Erythroblast (primary cell): ENCODE measurements at regions not wholly inside any gene's neighbourhood (a gene's known extent, or its start where the extent isn't known, plus 50 kb on each side); places are given as distances from the start of the nearest gene placed in this dataset.

Experiments used
- GATA1 ChIP-seq: IDR thresholded peaks from 2 replicates; pipeline ENCODE4 v1.6.1; 2011; ENCODE audit warnings: low read depth, mild to moderate bottlenecking, control low read depth, low read length, moderate library complexity
- POLR2A ChIP-seq: IDR thresholded peaks from 2 replicates; pipeline ENCODE4 v1.6.1; 2011; ENCODE audit warnings: mild to moderate bottlenecking, low read length

DNA sequence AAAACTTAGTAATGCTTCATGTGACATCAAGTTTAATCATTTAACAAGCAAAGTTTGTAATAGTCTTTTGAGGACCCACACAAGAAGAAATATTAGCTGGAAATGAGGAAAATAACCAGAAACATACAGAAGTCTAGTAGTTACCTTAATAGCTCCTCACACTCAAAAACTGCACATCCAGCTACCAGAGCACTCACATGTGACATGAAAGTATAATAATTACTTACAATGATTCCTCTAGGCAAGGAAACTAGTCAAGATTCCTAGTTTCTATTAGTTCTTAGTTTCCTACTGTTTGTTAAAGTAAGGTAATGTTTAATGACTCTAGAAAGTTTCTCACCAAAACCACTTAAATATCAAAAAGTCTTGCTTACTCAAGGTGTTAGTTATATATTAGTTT lies 335.8 kb downstream of the RAD51AP2 start:
- TF ChIP-seq POLR2A (no peak), GATA1 (no peak)
